ENCODE measurements at regions not wholly inside any gene's neighbourhood (a gene's known extent, or its start where the extent isn't known, plus 50 kb on each side); places are given as distances from the start of the nearest gene placed in this dataset.

- DNase-seq, result no peak
Measured at GRCh38 chr6:145475794-145476396, 259.4 kb downstream of the EPM2A start.

GRCh38 chr6:145480024-145480423 is 255.3 kb downstream of the EPM2A start:
- no peak for DNase-seq

GRCh38 chr6:145483191-145483996 is 251.9 kb downstream of the EPM2A start:
- no peak for DNase-seq

GRCh38 chr6:145485288-145485687 is 250.0 kb downstream of the EPM2A start:
- no peak for DNase-seq

GRCh38 chr6:145486306-145486705 is 249.0 kb downstream of the EPM2A start:
- DNase-seq, result no peak

- DNase-seq, result no peak
Measured at GRCh38 chr6:145489583-145489982, 245.7 kb downstream of the EPM2A start.

GRCh38 chr6:145490068-145490467 is 245.3 kb downstream of the EPM2A start:
- DNase-seq, result no peak

GRCh38 chr6:145491126-145491525 is 244.2 kb downstream of the EPM2A start:
- no peak for DNase-seq

- no peak for DNase-seq
Measured at GRCh38 chr6:145497006-145497405, 238.3 kb downstream of the EPM2A start.

GRCh38 chr6:145498425-145498824 is 236.9 kb downstream of the EPM2A start:
- DNase-seq, result no peak

- peak in 1 of 2 experiments; percentile 2 for DNase-seq
Measured at GRCh38 chr6:145502416-145502815, 232.9 kb downstream of the EPM2A start.

GRCh38 chr6:145506136-145506535 is 229.2 kb downstream of the EPM2A start:
- DNase-seq, result no peak

- DNase-seq, result no peak
Measured at GRCh38 chr6:145506565-145506964, 228.8 kb downstream of the EPM2A start.

GRCh38 chr6:145507239-145507638 is 228.1 kb downstream of the EPM2A start:
- DNase-seq, result no peak

GRCh38 chr6:145508107-145508506 is 227.2 kb downstream of the EPM2A start:
- DNase-seq, result no peak

- DNase-seq, result no peak
Measured at GRCh38 chr6:145517492-145517891, 217.8 kb downstream of the EPM2A start.

- DNase-seq, result no peak
Measured at GRCh38 chr6:145525038-145525437, 210.3 kb downstream of the EPM2A start.

- DNase-seq, result no peak
Measured at GRCh38 chr6:145529582-145529981, 205.7 kb downstream of the EPM2A start.

- DNase-seq, result no peak
Measured at GRCh38 chr6:145530454-145530853, 204.9 kb downstream of the EPM2A start.

GRCh38 chr6:145531032-145531431 is 204.3 kb downstream of the EPM2A start:
- peak in 1 of 2 experiments; percentile 3 for DNase-seq

GRCh38 chr6:145531822-145532221 is 203.5 kb downstream of the EPM2A start:
- no peak for DNase-seq

GRCh38 chr6:145532361-145532760 is 203.0 kb downstream of the EPM2A start:
- no peak for DNase-seq

- peak in 1 of 2 experiments; percentile 52 for DNase-seq
Measured at GRCh38 chr6:145534989-145535388, 200.3 kb downstream of the EPM2A start.

- DNase-seq, result no peak
Measured at GRCh38 chr6:145538989-145539388, 196.3 kb downstream of the EPM2A start.

- no peak for DNase-seq
Measured at GRCh38 chr6:145539831-145540230, 195.5 kb downstream of the EPM2A start.

Measured in NCI-H1930 (cell line).